Fibroblast of lung (primary cell): ENCODE measurements at regions not wholly inside any gene's neighbourhood (a gene's known extent, or its start where the extent isn't known, plus 50 kb on each side); places are given as distances from the start of the nearest gene placed in this dataset.

Experiments used
- CTCF ChIP-seq, 2 donors: IDR thresholded peaks in 1 of 2; conservative IDR thresholded peaks in 1 of 2; 1 replicate in 1 of 2; 2 replicates in 1 of 2; pipeline ENCODE4 v1.5.1; 2011 to 2012; ENCODE audit warnings: low read length in 2 of 2, control low read depth in 1 of 2, inconsistent platforms in 1 of 2, low read depth in 1 of 2, mild to moderate bottlenecking in 1 of 2
- EZH2 ChIP-seq: IDR thresholded peaks from 2 replicates; pipeline ENCODE4 v1.5.1; 2012; ENCODE audit warnings: low read length, control low read depth, mild to moderate bottlenecking; ENCODE audit errors: missing control alignments

GRCh38 chr2:150863691-150864090, 376.2 kb upstream of the RND3 start:
- TF ChIP-seq CTCF (conservative IDR thresholded peaks at IDR 0.05 in 1 of 2, IDR thresholded peaks at IDR 0.05 in 1 of 2; ENCODE audit: low read depth in 1 of 2, low read length in 2 of 2) (no peak), EZH2 (no peak)
